HEK293 (cell line): ENCODE measurements at regions not wholly inside any gene's neighbourhood (a gene's known extent, or its start where the extent isn't known, plus 50 kb on each side); places are given as distances from the start of the nearest gene placed in this dataset.

Source experiments
- CTCF ChIA-PET: fragments of 350-600 bp; formaldehyde crosslinking; extraction: SDS; loops from one replicate; lab custom pipeline; 2021; ENCODE audit warnings: antibody characterized with exemption; lab: Yijun Ruan, JAX
- POLR2A ChIA-PET: fragments of 300-600 bp; formaldehyde crosslinking; extraction: SDS; loops from one replicate; lab custom pipeline; 2020; ENCODE audit warnings: antibody characterized with exemption, inconsistent platforms; lab: Yijun Ruan, JAX
- H3K27ac ChIP-seq: fragments of 200-500 bp; sonication (Bioruptor generic); 2 replicates; pipeline ENCODE4 v1.5.1; 2014; ENCODE audit warnings: low read depth, low read length, control low read depth, inconsistent platforms; ENCODE audit errors: extremely low read depth
- H3K36me3 ChIP-seq, 2 experiments: fragments of 200-500 bp in 1 of 2; sonication (Bioruptor generic) in 1 of 2; 1 replicate in 1 of 2; 2 replicates in 1 of 2; pipeline ENCODE4 v1.5.1; 2014 to 2017; ENCODE audit warnings: inconsistent platforms in 2 of 2, low read length in 2 of 2; ENCODE audit not compliant: control insufficient read depth in 2 of 2, insufficient read depth in 1 of 2
- H3K4me1 ChIP-seq: fragments of 200-500 bp; sonication (Bioruptor generic); 2 replicates; pipeline ENCODE4 v1.5.1; 2014; ENCODE audit warnings: mild to moderate bottlenecking, low read length, inconsistent platforms; ENCODE audit not compliant: control insufficient read depth, insufficient read depth
- H3K4me3 ChIP-seq: 2 replicates; pipeline ENCODE4 v1.5.1; 2011; ENCODE audit warnings: low read depth, mild to moderate bottlenecking, control low read depth, low read length, moderate library complexity
- H3K9me3 ChIP-seq: fragments of 200-500 bp; sonication (Bioruptor generic); 2 replicates; pipeline ENCODE4 v1.5.1; 2014; ENCODE audit warnings: low read depth, low read length, inconsistent platforms; ENCODE audit not compliant: control insufficient read depth, insufficient read depth
- KLF10 ChIP-seq: fragments of 450-650 bp; IDR thresholded peaks from 2 replicates; pipeline ENCODE4 v1.5.1; 2018; ENCODE audit warnings: missing biosample characterization, mild to moderate bottlenecking, missing genetic modification characterization
- MEIS1 ChIP-seq: sonication (generic); formaldehyde crosslinking; IDR thresholded peaks from 2 replicates; pipeline ENCODE4 v1.8.1; 2022; ENCODE audit warnings: missing genetic modification reagents, mild to moderate bottlenecking, borderline replicate concordance
- PATZ1 ChIP-seq: fragments of 450-650 bp; formaldehyde crosslinking; IDR thresholded peaks from 2 replicates; pipeline ENCODE4 v1.5.1; 2016; ENCODE audit warnings: missing biosample characterization, missing genetic modification characterization
- PRDM4 ChIP-seq: fragments of 450-650 bp; formaldehyde crosslinking; IDR thresholded peaks from 2 replicates; pipeline ENCODE4 v1.5.1; 2017; ENCODE audit warnings: missing biosample characterization, missing genetic modification characterization
- TCF7L2 ChIP-seq: IDR thresholded peaks from 2 replicates; pipeline ENCODE4 v1.6.1; 2011; ENCODE audit warnings: low read depth, mild to moderate bottlenecking, inconsistent platforms, low read length, moderate library complexity, borderline replicate concordance
- YY2 ChIP-seq: fragments of 450-650 bp; formaldehyde crosslinking; IDR thresholded peaks from 2 replicates; pipeline ENCODE4 v1.5.1; 2016; ENCODE audit warnings: missing biosample characterization, missing genetic modification characterization
- ZBTB17 ChIP-seq: fragments of 450-650 bp; formaldehyde crosslinking; IDR thresholded peaks from 2 replicates; pipeline ENCODE4 v1.5.1; 2016; ENCODE audit warnings: missing biosample characterization, missing genetic modification characterization
- ZFP37 ChIP-seq: fragments of 450-650 bp; formaldehyde crosslinking; IDR thresholded peaks from 2 replicates; pipeline ENCODE4 v1.5.1; 2016; ENCODE audit warnings: missing biosample characterization, missing genetic modification characterization
- ZNF169 ChIP-seq: fragments of 450-650 bp; formaldehyde crosslinking; IDR thresholded peaks from 2 replicates; pipeline ENCODE4 v1.5.1; 2016; ENCODE audit warnings: missing biosample characterization, missing genetic modification characterization
- ZNF184 ChIP-seq: fragments of 450-650 bp; IDR thresholded peaks from 2 replicates; pipeline ENCODE4 v1.5.1; 2018; ENCODE audit warnings: missing biosample characterization, mild to moderate bottlenecking, missing genetic modification characterization
- ZNF221 ChIP-seq: fragments of 450-650 bp; formaldehyde crosslinking; IDR thresholded peaks from 2 replicates; pipeline ENCODE4 v1.5.1; 2017; ENCODE audit warnings: missing biosample characterization, missing genetic modification characterization, borderline replicate concordance
- ZNF248 ChIP-seq: fragments of 450-650 bp; formaldehyde crosslinking; IDR thresholded peaks from 2 replicates; pipeline ENCODE4 v1.5.1; 2017; ENCODE audit warnings: missing biosample characterization, missing genetic modification characterization
- ZNF311 ChIP-seq: fragments of 450-650 bp; formaldehyde crosslinking; IDR thresholded peaks from 2 replicates; pipeline ENCODE4 v1.5.1; 2017; ENCODE audit warnings: missing biosample characterization, missing genetic modification characterization, borderline replicate concordance
- ZNF366 ChIP-seq: fragments of 450-650 bp; formaldehyde crosslinking; conservative IDR thresholded peaks from 2 replicates; pipeline ENCODE4 v1.5.1; 2016; ENCODE audit warnings: missing biosample characterization, missing genetic modification characterization
- ZNF433 ChIP-seq: fragments of 450-650 bp; formaldehyde crosslinking; IDR thresholded peaks from 2 replicates; pipeline ENCODE4 v1.5.1; 2016; ENCODE audit warnings: missing biosample characterization, missing genetic modification characterization, low read depth
- ZNF610 ChIP-seq: fragments of 450-650 bp; formaldehyde crosslinking; IDR thresholded peaks from 2 replicates; pipeline ENCODE4 v1.5.1; 2016; ENCODE audit warnings: missing biosample characterization, missing genetic modification characterization, borderline replicate concordance
- ZNF677 ChIP-seq: fragments of 450-650 bp; IDR thresholded peaks from 2 replicates; pipeline ENCODE4 v1.5.0; 2018; ENCODE audit warnings: missing biosample characterization, mild to moderate bottlenecking, missing genetic modification characterization, moderate library complexity
- ZNF785 ChIP-seq: fragments of 450-650 bp; formaldehyde crosslinking; IDR thresholded peaks from 2 replicates; pipeline ENCODE4 v1.5.1; 2016; ENCODE audit warnings: missing biosample characterization, missing genetic modification characterization
- ZNF791 ChIP-seq: fragments of 450-650 bp; formaldehyde crosslinking; IDR thresholded peaks from 2 replicates; pipeline ENCODE4 v1.5.1; 2016; ENCODE audit warnings: missing biosample characterization, missing genetic modification characterization
- ZNF792 ChIP-seq: fragments of 450-650 bp; formaldehyde crosslinking; IDR thresholded peaks from 2 replicates; pipeline ENCODE4 v1.5.1; 2016; ENCODE audit warnings: missing biosample characterization, missing genetic modification characterization
- ZNF843 ChIP-seq: fragments of 450-650 bp; formaldehyde crosslinking; IDR thresholded peaks from 2 replicates; pipeline ENCODE4 v1.5.1; 2016; ENCODE audit warnings: missing biosample characterization, missing genetic modification characterization
- ZSCAN16 ChIP-seq: fragments of 450-650 bp; formaldehyde crosslinking; IDR thresholded peaks from 2 replicates; pipeline ENCODE4 v1.5.1; 2016; ENCODE audit warnings: missing biosample characterization, missing genetic modification characterization
- ZSCAN4 ChIP-seq: fragments of 450-650 bp; formaldehyde crosslinking; IDR thresholded peaks from 2 replicates; pipeline ENCODE4 v1.5.1; 2017; ENCODE audit warnings: missing biosample characterization, missing genetic modification characterization
- TF ChIP-seq, protein P1 (sequence below): fragments of 450-650 bp; formaldehyde crosslinking; IDR thresholded peaks from 2 replicates; pipeline ENCODE4 v1.5.1; 2016; ENCODE audit warnings: missing biosample characterization, missing genetic modification characterization

GRCh38 chr14:89040460-89041256 lies 216.2 kb downstream of the TTC8 start (continued):
- TF ChIP-seq ZNF791 (tag by site-specific recombination) (no peak), ZNF311 (tag by site-specific recombination) (no peak), ZBTB17 (tag by site-specific recombination) (peak; percentile 72), TCF7L2 (peak; percentile 28; the same call in 1 of the 2 replicates)
- TF ChIP-seq, all 188 proteins: peak for 16

GRCh38 chr14:89041257-89041582 lies 216.8 kb downstream of the TTC8 start:
- POLR2A ChIA-PET = interaction anchor here (0.6 kb wide), 1 partner anchor 914 kb away, joined by 3 read pairs; the partner anchor contains the start of gene TDP1
- no peak overlapping the region; the same call in 1 of the 2 replicates for H3K27ac ChIP-seq
- CTCF ChIA-PET = interaction anchor here (0.5 to 1.7 kb wide), 18 partner anchors 9 to 1927 kb away, joined by 3 to 7 read pairs (median 4); no protein-coding TSS in a partner anchor
- TF ChIP-seq ZNF843 (tag by site-specific recombination) = no peak
- no peak for TF ChIP-seq ZNF610 (tag by site-specific recombination)
- no peak for TF ChIP-seq ZNF785 (tag by site-specific recombination)
- TF ChIP-seq YY2 = no peak
- no peak for TF ChIP-seq ZNF184 (tag by site-specific recombination)
- TF ChIP-seq ZNF433 (tag by site-specific recombination) = no peak
- TF ChIP-seq ZFP37 (tag by site-specific recombination) = no peak
- TF ChIP-seq ZNF677 = no peak
- TF ChIP-seq ZSCAN16 (tag by site-specific recombination) = no peak
- no peak for TF ChIP-seq MEIS1 (CRISPR knock-in tag)
- TF ChIP-seq ZNF248 (tag by site-specific recombination) = no peak
- no peak for TF ChIP-seq PATZ1 (tag by site-specific recombination)
- no peak for TF ChIP-seq PRDM4
- TF ChIP-seq ZNF366 (tag by site-specific recombination) = no peak
- no peak for TF ChIP-seq KLF10 (tag by site-specific recombination)
- TF ChIP-seq, protein P1, sequence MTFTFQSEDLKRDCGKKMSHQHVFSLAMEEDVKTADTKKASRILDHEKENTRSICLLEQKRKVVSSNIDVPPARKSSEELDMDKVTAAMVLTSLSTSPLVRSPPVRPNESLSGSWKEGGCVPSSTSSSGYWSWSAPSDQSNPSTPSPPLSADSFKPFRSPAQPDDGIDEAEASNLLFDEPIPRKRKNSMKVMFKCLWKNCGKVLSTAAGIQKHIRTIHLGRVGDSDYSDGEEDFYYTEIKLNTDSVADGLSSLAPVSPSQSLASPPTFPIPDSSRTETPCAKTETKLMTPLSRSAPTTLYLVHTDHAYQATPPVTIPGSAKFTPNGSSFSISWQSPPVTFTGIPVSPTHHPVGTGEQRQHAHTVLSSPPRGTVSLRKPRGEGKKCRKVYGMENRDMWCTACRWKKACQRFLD = no peak
- no peak for TF ChIP-seq ZNF792
- TF ChIP-seq ZNF169 (tag by site-specific recombination) = no peak
- no peak for TF ChIP-seq ZNF221 (tag by site-specific recombination)
- TF ChIP-seq ZSCAN4 (tag by site-specific recombination) = no peak
- H3K4me1 ChIP-seq = no peaks in the 10 kb centered on the region
- no peaks in the 10 kb centered on the region for H3K9me3 ChIP-seq
- H3K36me3 ChIP-seq = no peaks in the 10 kb centered on the region
- no peak overlapping the region for H3K4me3 ChIP-seq
